Esophagus muscularis mucosa (tissue), 4 donors: ENCODE measurements at regions not wholly inside any gene's neighbourhood (a gene's known extent, or its start where the extent isn't known, plus 50 kb on each side); places are given as distances from the start of the nearest gene placed in this dataset.

ENCODE experiments used
- CTCF ChIP-seq, 3 experiments: fragments of 200-600 bp in 2 of 3; fragments of 450-650 bp in 1 of 3; sonication (generic) in 2 of 3; IDR thresholded peaks; one replicate each; pipeline ENCODE4 v1.5.1; 2017 to 2019; ENCODE audit warnings: antibody characterized with exemption in 3 of 3, mild to moderate bottlenecking in 2 of 3, moderate library complexity in 1 of 3
- EP300 ChIP-seq: sonication (generic); formaldehyde crosslinking; IDR thresholded peaks from one replicate; pipeline ENCODE4 v1.6.1; 2017; ENCODE audit warnings: antibody characterized with exemption
- POLR2A ChIP-seq: fragments of 450-650 bp; IDR thresholded peaks from one replicate; pipeline ENCODE4 v1.6.1; 2017; ENCODE audit warnings: antibody characterized with exemption, moderate library complexity, mild to moderate bottlenecking, low read depth
- POLR2AphosphoS5 ChIP-seq, 2 donors: sonication (generic); formaldehyde crosslinking; IDR thresholded peaks; one replicate each; pipeline ENCODE4 v1.6.1; 2017; ENCODE audit warnings: antibody characterized with exemption in 2 of 2

GRCh38 chr14:23896609-23897153 is 56.9 kb upstream of the DHRS4 start:
- TF ChIP-seq CTCF (IDR thresholded peaks at IDR 0.05), result no peak
- TF ChIP-seq EP300, result no peak
- no peak for TF ChIP-seq POLR2A
- no peak for TF ChIP-seq POLR2AphosphoS5 (IDR thresholded peaks at IDR 0.05)
